Stimulated activated CD4-positive, alpha-beta T cell treated with anti-CD3 and anti-CD28 coated beads, Interleukin-12 subunit alpha, Interleukin-12 subunit beta, amount 100 ng/mL, for 4 hours (primary cell): ENCODE measurements at regions not wholly inside any gene's neighbourhood (a gene's known extent, or its start where the extent isn't known, plus 50 kb on each side); places are given as distances from the start of the nearest gene placed in this dataset.

ENCODE experiments used
- DNase-seq: peaks from one replicate; pipeline ENCODE4 v3.0.0-alpha.2; 2020

GRCh38 chr15:96390986-96391385 lies 60.5 kb downstream of the NR2F2 start:
- no peak for DNase-seq

DNA sequence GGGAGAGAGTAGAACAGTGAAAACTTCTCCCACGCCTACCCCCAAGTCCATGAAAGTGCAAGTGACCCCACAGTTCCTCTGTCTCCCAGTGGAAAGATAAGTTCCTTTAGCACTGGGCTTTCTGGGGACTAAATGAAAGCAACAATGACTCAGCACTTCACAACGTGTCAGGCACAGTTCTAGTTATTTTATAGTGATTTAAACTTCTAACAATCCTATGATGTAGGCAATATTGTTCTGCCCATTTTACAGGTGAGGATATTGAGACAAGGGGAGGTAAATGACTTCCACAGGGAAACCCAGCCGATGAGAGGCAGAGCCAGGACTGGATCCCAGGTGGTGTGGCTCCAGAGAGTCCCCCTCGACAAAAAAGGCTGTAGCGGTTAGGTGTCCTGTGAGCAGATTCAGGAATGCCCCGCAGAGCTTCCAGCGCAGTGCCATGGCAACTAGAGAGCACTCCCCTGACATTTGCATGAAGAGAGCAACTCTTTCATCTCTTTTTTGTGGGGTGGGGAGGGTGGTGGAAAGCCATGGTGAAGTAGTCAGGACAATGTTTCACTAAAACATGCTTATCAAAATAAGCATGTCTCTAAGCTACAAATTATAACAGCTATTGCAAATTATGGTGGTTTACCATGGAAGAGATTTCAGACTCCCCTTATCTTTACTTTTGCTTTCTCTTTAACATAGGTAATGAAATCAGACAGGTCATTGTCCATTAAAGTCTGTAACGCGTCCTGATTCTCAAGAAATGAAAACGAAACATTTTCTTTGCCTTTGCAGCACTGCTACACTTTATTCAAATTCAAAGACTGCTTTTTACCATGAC lies 62.1 kb downstream of the NR2F2 start:
- no peak for DNase-seq

- DNase-seq: no peak
Measured at GRCh38 chr15:96393209-96393513, 62.7 kb downstream of the NR2F2 start.

DNA sequence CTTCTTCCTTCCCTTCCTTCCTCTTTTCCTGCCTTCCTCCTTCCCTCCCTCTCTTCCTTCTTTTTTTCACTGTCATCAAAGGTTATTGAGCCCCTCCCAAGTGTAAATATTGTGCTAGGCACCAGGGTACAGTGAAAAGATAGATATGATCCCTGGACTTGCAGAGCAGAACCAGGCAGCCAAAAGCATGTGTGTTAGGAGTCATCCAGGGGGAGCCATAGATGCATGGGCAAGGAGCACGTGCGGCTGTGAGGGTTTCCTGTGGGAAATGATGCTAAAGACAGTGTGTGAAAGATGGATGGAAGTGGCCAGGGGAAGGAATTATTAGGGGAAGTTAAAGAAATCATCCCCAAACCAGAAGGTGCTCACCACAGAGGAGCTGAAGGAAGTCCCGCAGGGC lies 65.2 kb downstream of the NR2F2 start:
- DNase-seq: no peak

DNA sequence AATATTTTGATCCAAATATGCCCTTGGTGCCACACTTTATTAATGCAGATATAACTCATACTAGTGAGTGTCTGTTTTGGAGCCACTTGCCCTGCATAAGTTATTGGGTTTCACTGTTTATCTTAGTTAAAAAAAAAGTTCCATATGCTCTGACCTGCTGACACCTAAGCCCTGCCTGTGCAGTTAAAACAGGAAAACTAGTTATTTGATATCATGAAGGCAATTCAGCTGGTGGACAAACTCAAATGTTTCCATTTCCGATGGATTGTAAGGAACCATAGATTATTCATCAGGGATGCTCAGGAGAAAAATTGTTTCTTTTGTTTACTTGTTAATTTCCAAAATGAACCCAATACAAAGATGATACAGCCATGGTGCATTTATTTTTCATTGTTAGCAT lies 68.3 kb downstream of the NR2F2 start:
- no peak for DNase-seq

- DNase-seq: no peak
Measured at GRCh38 chr15:96402403-96402802, 71.9 kb downstream of the NR2F2 start.

GRCh38 chr15:96403071-96403470 lies 72.6 kb downstream of the NR2F2 start:
- no peak for DNase-seq

DNA sequence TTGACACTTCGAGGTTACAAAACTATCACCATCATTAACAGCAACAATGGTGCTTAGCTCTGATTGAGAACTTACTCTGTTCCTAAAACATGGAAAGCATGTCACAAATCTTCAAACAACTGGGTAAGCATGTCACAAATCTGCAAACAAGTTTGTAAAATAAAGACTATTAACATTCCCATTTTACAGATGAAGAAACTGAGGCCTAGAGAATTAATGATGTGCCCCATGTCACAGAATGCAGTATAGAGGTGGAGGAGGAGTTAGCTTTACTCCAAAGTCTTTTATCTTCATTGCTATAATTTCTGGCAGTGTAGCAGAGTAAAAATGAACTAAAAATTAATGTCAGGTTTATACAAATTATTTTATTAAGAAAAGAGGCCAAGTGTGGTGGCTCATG lies 73.4 kb downstream of the NR2F2 start:
- no peak for DNase-seq

GRCh38 chr15:96404560-96404959 lies 74.1 kb downstream of the NR2F2 start:
- DNase-seq: no peak

- no peak for DNase-seq
Measured at GRCh38 chr15:96406291-96406690, 75.8 kb downstream of the NR2F2 start.

DNA sequence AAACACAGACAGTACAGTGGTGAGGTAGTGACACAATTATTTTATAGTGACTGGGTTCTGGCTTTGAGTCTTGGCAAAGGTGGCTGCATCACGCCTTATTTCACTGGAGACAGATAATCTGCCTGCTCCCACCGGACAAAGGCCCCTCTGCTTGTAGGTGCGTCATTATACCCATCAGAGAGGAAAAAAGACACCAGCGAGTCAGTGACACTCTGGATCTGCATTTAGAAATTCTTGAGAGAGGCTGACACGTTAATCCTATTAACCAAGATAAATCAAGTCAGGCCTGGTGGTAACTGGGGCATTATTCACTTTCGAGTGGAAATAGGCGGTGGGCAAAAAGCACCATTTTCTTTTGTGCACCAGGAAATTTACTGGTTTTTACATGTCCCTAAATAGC lies 76.2 kb downstream of the NR2F2 start:
- DNase-seq: no peak

GRCh38 chr15:96407482-96407881 lies 77.0 kb downstream of the NR2F2 start:
- no peak for DNase-seq

GRCh38 chr15:96408591-96409183 lies 78.2 kb downstream of the NR2F2 start:
- no peak for DNase-seq

DNA sequence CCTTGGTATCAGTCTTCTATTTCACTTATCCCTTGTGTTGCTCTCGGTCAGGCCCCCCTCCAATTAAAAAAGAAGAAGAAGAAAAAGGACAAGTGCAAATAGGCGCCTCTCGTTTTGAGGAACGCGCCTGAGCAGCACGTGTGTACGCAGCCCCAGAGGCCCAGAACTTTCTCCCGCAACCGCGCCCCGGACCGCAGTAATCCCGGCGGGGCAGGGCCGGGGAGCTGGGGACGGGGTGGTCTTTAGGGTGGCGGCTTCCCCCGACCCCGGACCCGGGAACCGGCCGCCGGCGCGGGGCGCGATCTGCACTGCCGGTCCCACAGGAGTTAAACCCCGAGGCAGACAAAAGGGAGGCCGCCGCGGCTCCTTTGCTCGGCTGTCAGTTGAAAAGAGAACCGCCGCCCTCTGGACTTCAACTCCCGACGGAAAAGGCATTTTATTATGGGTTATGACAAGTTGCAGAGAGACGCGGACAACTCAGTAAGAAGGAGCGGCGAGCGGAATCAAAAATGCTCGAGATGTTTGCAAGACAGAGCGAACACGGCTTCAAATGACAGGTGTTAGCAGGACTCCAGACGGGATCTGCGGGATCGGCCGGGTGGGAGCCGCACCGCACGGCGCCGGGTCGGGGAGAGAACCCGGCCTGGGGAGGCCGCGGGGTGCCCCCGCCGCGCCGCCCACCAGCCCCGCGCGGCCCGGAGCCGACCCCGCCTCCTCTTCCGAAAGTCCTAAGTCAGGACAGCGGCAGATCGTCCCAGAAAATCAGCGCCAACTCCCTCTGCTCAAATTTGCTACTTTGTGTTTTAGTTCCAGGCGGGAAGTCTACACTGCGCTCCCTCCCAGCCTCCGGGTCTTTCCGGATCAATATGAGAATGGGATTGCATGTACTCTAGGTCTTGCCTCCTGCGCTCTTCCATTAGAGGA lies 79.0 kb downstream of the NR2F2 start:
- no peak for DNase-seq

DNA sequence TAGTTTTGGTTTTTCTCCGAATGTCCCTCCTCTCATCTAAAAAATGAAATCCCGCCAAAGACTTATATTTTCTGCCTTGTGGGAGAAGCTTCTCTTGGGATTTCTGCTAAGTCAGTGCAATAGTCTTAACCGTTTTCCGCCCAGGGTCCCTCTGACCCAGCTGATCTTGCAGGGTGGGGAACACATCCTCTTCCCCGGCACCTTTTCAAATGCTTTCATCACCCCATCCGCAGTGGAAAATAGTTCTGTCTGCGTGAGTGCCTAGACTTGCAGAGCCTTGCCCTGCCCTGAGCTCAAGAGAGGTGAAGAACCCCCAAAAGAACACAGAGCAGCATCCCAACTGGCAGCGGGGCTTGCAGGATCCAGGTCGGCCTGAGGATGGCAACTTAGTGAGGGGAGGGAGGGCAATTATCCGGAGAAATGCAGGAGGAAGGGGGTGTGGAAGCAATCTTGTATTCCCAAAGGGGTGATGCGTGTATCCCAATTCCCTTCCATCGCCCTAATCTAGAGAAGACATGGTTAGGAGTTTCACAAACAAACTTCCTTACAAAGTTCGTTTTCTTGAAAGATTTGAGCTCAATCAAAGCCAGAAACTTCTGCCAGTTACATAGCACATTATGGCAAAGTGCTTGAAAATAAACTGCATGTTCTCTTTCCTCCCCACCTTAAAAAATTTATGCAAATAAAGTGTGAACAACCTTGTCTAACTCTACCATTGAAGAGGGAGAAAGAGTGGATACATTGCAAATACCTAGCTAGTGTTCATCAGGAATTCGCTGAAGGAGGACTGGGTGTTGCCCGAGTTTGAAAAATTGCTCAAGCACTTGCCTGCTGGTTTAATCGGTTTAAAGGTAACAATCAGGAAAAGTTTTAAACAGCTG lies 79.9 kb downstream of the NR2F2 start:
- DNase-seq: no peak

- DNase-seq: no peak
Measured at GRCh38 chr15:96411056-96412031, 80.8 kb downstream of the NR2F2 start.

GRCh38 chr15:96412045-96412905 lies 81.8 kb downstream of the NR2F2 start:
- DNase-seq: no peak

GRCh38 chr15:96412906-96413231 lies 82.4 kb downstream of the NR2F2 start:
- DNase-seq: no peak

DNA sequence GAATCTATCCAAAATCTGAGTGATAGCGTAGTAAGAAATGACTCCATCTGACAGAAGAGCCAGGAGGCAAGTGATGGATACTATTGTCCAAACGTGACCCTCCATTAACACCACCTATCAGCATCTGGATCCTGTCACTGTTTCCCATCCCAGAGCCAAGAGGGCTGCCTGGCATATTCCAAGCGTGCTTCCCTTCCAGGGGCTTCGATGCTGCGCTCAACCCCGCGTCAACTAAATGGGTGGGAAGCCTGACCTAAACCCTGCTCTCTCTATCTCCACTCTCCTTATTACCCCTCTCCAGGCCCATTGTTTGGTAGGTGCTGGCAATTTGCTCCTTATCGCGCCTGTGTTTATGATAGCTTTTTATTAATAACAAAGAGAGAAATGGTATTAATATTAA lies 83.2 kb downstream of the NR2F2 start:
- DNase-seq: no peak

DNA sequence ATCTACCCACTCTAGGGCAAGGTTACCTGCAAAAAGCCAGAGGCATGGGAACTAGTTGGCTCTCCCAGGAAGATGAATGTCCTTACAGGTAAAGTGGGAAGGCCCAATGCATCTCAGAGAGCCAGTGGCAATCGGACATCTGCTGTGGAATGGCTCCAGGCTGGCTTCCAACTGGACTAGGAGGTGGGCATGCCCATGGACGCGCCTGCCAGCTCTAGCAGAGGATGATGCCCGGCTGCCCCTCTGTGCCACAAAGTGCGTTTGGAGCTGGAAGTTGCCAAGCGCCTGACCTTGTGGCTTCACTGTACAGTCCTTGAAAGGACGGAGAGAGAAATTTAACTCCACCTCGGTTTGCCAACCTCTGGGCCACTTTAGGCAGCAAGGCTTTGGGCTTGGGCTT lies 84.4 kb downstream of the NR2F2 start:
- DNase-seq: no peak
